ELF-1 (cell line): ENCODE measurements at regions not wholly inside any gene's neighbourhood (a gene's known extent, or its start where the extent isn't known, plus 50 kb on each side); places are given as distances from the start of the nearest gene placed in this dataset.
"Not testable (repeated sequence)": the region's sequence is repeated elsewhere in the genome, so short reads cannot be mapped to it uniquely, and the experiment has no call there.

Source experiments
- DNase-seq: peaks from one replicate; pipeline ENCODE4 v3.0.0-alpha.2; 2016; ENCODE audit warnings: low read depth, low spot score

GRCh38 chr12:9337656-9338055 is 129.5 kb upstream of the PZP start:
- DNase-seq, result no peak

- DNase-seq, result not testable (repeated sequence)
Observed at GRCh38 chr12:9336375-9337011, 128.3 kb upstream of the PZP start.

- no peak for DNase-seq
Observed at GRCh38 chr12:9335867-9336266, 127.7 kb upstream of the PZP start.

- no peak for DNase-seq
Observed at GRCh38 chr12:9334964-9335363, 126.8 kb upstream of the PZP start.

- no peak for DNase-seq
Observed at GRCh38 chr12:9334041-9334692, 126.0 kb upstream of the PZP start.

GRCh38 chr12:9333161-9333560 is 125.0 kb upstream of the PZP start:
- DNase-seq, result no peak

- no peak for DNase-seq
Observed at GRCh38 chr12:9332564-9332963, 124.4 kb upstream of the PZP start.

- DNase-seq, result peak; percentile 73
Observed at GRCh38 chr12:9331218-9331626, 123.0 kb upstream of the PZP start.

GRCh38 chr12:9329019-9329418 is 120.8 kb upstream of the PZP start:
- no peak for DNase-seq

GRCh38 chr12:9328065-9328464 is 119.9 kb upstream of the PZP start:
- no peak for DNase-seq

- DNase-seq, result no peak
Observed at GRCh38 chr12:9327320-9327719, 119.1 kb upstream of the PZP start.

- not testable (repeated sequence) for DNase-seq
Observed at GRCh38 chr12:9326849-9327248, 118.7 kb upstream of the PZP start.

- DNase-seq, result no peak
Observed at GRCh38 chr12:9326085-9326484, 117.9 kb upstream of the PZP start.

GRCh38 chr12:9325471-9325870 is 117.3 kb upstream of the PZP start:
- no peak for DNase-seq

GRCh38 chr12:9324782-9325181 is 116.6 kb upstream of the PZP start:
- no peak for DNase-seq

GRCh38 chr12:9323144-9323681 is 115.0 kb upstream of the PZP start:
- no peak for DNase-seq

- DNase-seq, result no peak
Observed at GRCh38 chr12:9319842-9320173, 111.6 kb upstream of the PZP start.

GRCh38 chr12:9319044-9319841 is 111.0 kb upstream of the PZP start:
- DNase-seq, result no peak

- DNase-seq, result not testable (repeated sequence)
Observed at GRCh38 chr12:9313479-9313878, 105.3 kb upstream of the PZP start.

GRCh38 chr12:9312406-9313392 is 104.5 kb upstream of the PZP start:
- not testable (repeated sequence) for DNase-seq

- not testable (repeated sequence) for DNase-seq
Observed at GRCh38 chr12:9311454-9311853, 103.3 kb upstream of the PZP start.
